A549 (cell line): ENCODE measurements at regions not wholly inside any gene's neighbourhood (a gene's known extent, or its start where the extent isn't known, plus 50 kb on each side); places are given as distances from the start of the nearest gene placed in this dataset.

ENCODE experiments used
- ATAC-seq, 2 experiments: fragments of 200-7000 bp in 1 of 2; fragments of >200 bp in 1 of 2; cut with Nextera tagmentation in 1 of 2; cut with Tn5 transposase in 1 of 2; 3 replicates each; pipeline versions ENCODE4 v1.8.0 to v1.9.1; 2018 to 2020; ENCODE audit warnings: mild to moderate bottlenecking in 1 of 2, moderate library complexity in 1 of 2
- CTCF ChIA-PET: fragments of 300-600 bp; sonication (Branson Sonifier 250); formaldehyde crosslinking; extraction: SDS; loops from one replicate; lab custom pipeline; 2021; ENCODE audit warnings: antibody characterized with exemption, inconsistent platforms; lab: Yijun Ruan, JAX
- POLR2A ChIA-PET: fragments of 350-600 bp; formaldehyde crosslinking; extraction: SDS; loops from one replicate; lab custom pipeline; 2021; ENCODE audit warnings: antibody characterized with exemption, inconsistent platforms; lab: Yijun Ruan, JAX
- DNase-seq, 2 experiments: peaks; one replicate each; pipeline versions ENCODE4 v3.0.0 to v3.0.0-alpha.2; 2011 to 2016; ENCODE audit warnings: low read depth in 1 of 2, low spot score in 1 of 2
- FAIRE-seq: peaks from 2 replicates; lab custom pipeline; 2011; peaks lifted over from hg19 to GRCh38; lab: Jason Lieb, UNC
- H3K27ac ChIP-seq, 2 experiments: fragments of >200 bp; sonication (Bioruptor Twin); formaldehyde crosslinking; 3 replicates each; pipeline ENCODE4 v1.5.1; 2016 to 2017
- H3K4me1 ChIP-seq: fragments of >200 bp; sonication (Bioruptor Twin); formaldehyde crosslinking; 3 replicates; pipeline ENCODE4 v1.6.1; 2016
- H3K4me2 ChIP-seq: fragments of >200 bp; sonication (Bioruptor Twin); formaldehyde crosslinking; 3 replicates; pipeline ENCODE4 v1.6.1; 2016
- H3K4me3 ChIP-seq: fragments of >200 bp; sonication (Bioruptor Twin); formaldehyde crosslinking; 3 replicates; pipeline ENCODE4 v1.5.1; 2016
- H3K9me3 ChIP-seq: fragments of >200 bp; sonication (Bioruptor Twin); formaldehyde crosslinking; 3 replicates; pipeline ENCODE4 v1.6.1; 2016
- CBX2 ChIP-seq: fragments of 200-600 bp; sonication (generic); IDR thresholded peaks from 2 replicates; pipeline ENCODE4 v1.6.1; 2016; ENCODE audit warnings: low read depth, mild to moderate bottlenecking, borderline replicate concordance
- CBX8 ChIP-seq: fragments of 200-600 bp; sonication (generic); IDR thresholded peaks from 2 replicates; pipeline ENCODE4 v1.6.1; 2016
- CEBPB ChIP-seq, 2 experiments: fragments of >200 bp in 1 of 2; sonication (Bioruptor Twin) in 1 of 2; formaldehyde crosslinking in 1 of 2; IDR thresholded peaks; 2 replicates each; pipeline ENCODE4 v1.6.1; 2012 to 2016
- CHD4 ChIP-seq: fragments of 200-600 bp; sonication (generic); IDR thresholded peaks from 2 replicates; pipeline ENCODE4 v1.6.1; 2016; ENCODE audit warnings: antibody characterized with exemption, mild to moderate bottlenecking, borderline replicate concordance
- EHMT2 ChIP-seq: fragments of 200-600 bp; sonication (generic); IDR thresholded peaks from 2 replicates; pipeline ENCODE4 v1.6.1; 2016; ENCODE audit warnings: antibody characterized with exemption, low read depth, mild to moderate bottlenecking, moderate library complexity
- ELK1 ChIP-seq: fragments of 150-350 bp; IDR thresholded peaks from 2 replicates; pipeline ENCODE4 v1.6.1; 2014; ENCODE audit warnings: low read depth, mild to moderate bottlenecking, low read length
- EP300 ChIP-seq, 2 experiments: fragments of >200 bp; sonication (Bioruptor Twin); formaldehyde crosslinking; IDR thresholded peaks; 2 replicates in 1 of 2; 3 replicates in 1 of 2; pipeline ENCODE4 v1.6.1; 2016 to 2017
- GATA3 ChIP-seq: IDR thresholded peaks from 2 replicates; pipeline ENCODE4 v1.6.1; 2012; ENCODE audit warnings: borderline replicate concordance
- HES2 ChIP-seq: fragments of >200 bp; sonication (Bioruptor Twin); formaldehyde crosslinking; IDR thresholded peaks from 2 replicates; pipeline ENCODE4 v1.6.1; 2016
- HOXB13 ChIP-seq: fragments of 250-450 bp; sonication (Bioruptor Pico); IDR thresholded peaks from 2 replicates; pipeline ENCODE4 v1.5.0; 2020; ENCODE audit warnings: low read depth, mild to moderate bottlenecking, moderate library complexity
- HOXB5 ChIP-seq: fragments of 250-450 bp; sonication (Bioruptor Pico); IDR thresholded peaks from 2 replicates; pipeline ENCODE4 v1.5.0; 2020; ENCODE audit warnings: mild to moderate bottlenecking, moderate library complexity
- JUN ChIP-seq, 2 experiments: fragments of >200 bp; sonication (Bioruptor Twin); formaldehyde crosslinking; IDR thresholded peaks; 2 replicates in 1 of 2; 3 replicates in 1 of 2; pipeline ENCODE4 v1.6.1; 2016 to 2017
- KDM1A ChIP-seq: fragments of 200-600 bp; sonication (generic); IDR thresholded peaks from 2 replicates; pipeline ENCODE4 v1.6.1; 2016; ENCODE audit warnings: low read depth, mild to moderate bottlenecking
- MAFK ChIP-seq: fragments of 450-650 bp; IDR thresholded peaks from 2 replicates; pipeline ENCODE4 v1.6.1; 2014; ENCODE audit not compliant: partially characterized antibody
- NPAS2 ChIP-seq: fragments of 250-450 bp; sonication (Bioruptor Pico); IDR thresholded peaks from 2 replicates; pipeline ENCODE4 v1.8.0; 2022; ENCODE audit warnings: mild to moderate bottlenecking, moderate library complexity, borderline replicate concordance
- NR3C1 ChIP-seq: fragments of >200 bp; sonication (Bioruptor Twin); formaldehyde crosslinking; IDR thresholded peaks from 3 replicates; pipeline ENCODE4 v1.6.1; 2017
- PHF8 ChIP-seq: fragments of 200-600 bp; sonication (generic); IDR thresholded peaks from 2 replicates; pipeline ENCODE4 v1.6.1; 2016; ENCODE audit warnings: low read depth, mild to moderate bottlenecking, antibody characterized with exemption, moderate library complexity, borderline replicate concordance
- RARB ChIP-seq: fragments of 250-450 bp; sonication (Bioruptor Pico); IDR thresholded peaks from 2 replicates; pipeline ENCODE4 v1.8.0; 2021; ENCODE audit warnings: mild to moderate bottlenecking, moderate library complexity
- RCOR1 ChIP-seq: fragments of 150-350 bp; IDR thresholded peaks from 2 replicates; pipeline ENCODE4 v1.6.1; 2014; ENCODE audit warnings: antibody characterized with exemption, low read length, low read depth
- RFX5 ChIP-seq: fragments of 450-650 bp; IDR thresholded peaks from 2 replicates; pipeline ENCODE4 v1.7.1; 2014; ENCODE audit warnings: antibody characterized with exemption, mild to moderate bottlenecking, moderate library complexity
- RNF2 ChIP-seq: fragments of 200-600 bp; sonication (generic); IDR thresholded peaks from 2 replicates; pipeline ENCODE4 v1.6.1; 2016; ENCODE audit warnings: low read depth, mild to moderate bottlenecking, antibody characterized with exemption, moderate library complexity, borderline replicate concordance
- SMC3 ChIP-seq: fragments of >200 bp; sonication (Bioruptor Twin); formaldehyde crosslinking; IDR thresholded peaks from 3 replicates; pipeline ENCODE4 v1.6.1; 2018; ENCODE audit warnings: inconsistent platforms
- SREBF2 ChIP-seq: fragments of 450-650 bp; IDR thresholded peaks from 2 replicates; pipeline ENCODE4 v1.6.1; 2014; ENCODE audit warnings: mild to moderate bottlenecking, moderate library complexity
- TFCP2L1 ChIP-seq: fragments of 250-450 bp; sonication (Bioruptor Pico); IDR thresholded peaks from 2 replicates; pipeline ENCODE4 v1.5.0; 2021; ENCODE audit warnings: mild to moderate bottlenecking
- WGBS: methylation state at CpG from one replicate; pipeline ENCODE4 v1.1.6; 2017; ENCODE audit errors: missing lambda C conversion rate; 5-methylcytosine and 5-hydroxymethylcytosine counted together
- TF ChIP-seq, protein P1 (sequence below): IDR thresholded peaks from 2 replicates; pipeline ENCODE4 v1.6.1; 2012
- TF ChIP-seq, protein P2 (sequence below): fragments of >200 bp; sonication (Bioruptor Twin); formaldehyde crosslinking; IDR thresholded peaks from 3 replicates; pipeline ENCODE4 v1.6.1; 2016
- TF ChIP-seq, protein P3 (sequence below): fragments of >200 bp; sonication (Bioruptor Twin); formaldehyde crosslinking; IDR thresholded peaks from 3 replicates; pipeline ENCODE4 v1.5.1; 2016

DNA sequence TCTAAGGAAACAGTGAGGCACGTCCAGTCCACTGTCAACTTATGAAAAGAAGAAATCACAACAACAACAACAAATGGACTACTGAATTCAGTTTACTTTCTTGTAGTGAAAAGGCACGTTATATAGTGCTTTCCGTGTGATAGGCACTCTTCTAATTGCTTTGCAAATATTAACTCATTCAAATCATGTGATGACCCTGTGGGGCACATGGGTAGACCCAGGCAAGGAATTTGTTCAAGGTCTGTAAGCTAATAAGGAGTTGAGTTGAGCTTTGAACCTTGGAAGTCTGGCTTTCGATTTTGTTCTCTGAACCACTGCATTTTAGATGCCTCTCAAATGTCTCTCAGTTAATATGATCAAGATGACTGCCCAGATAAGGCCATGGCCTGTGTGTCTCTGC, 295.1 kb upstream of the RBFOX1 start:
- no peaks in the 10 kb centered on the region for H3K9me3 ChIP-seq
- ATAC-seq (no peak), FAIRE-seq (no peak), DNase-seq (no peak)
- no peaks in the 10 kb centered on the region for H3K4me1 ChIP-seq
- ChIA-PET CTCF (interaction anchor here (1.2 kb wide), 1 partner anchor 12 kb away, joined by 4 read pairs; no protein-coding TSS in a partner anchor), POLR2A (no interaction called here)
- no peak overlapping the region for H3K4me3 ChIP-seq
- TF ChIP-seq, protein P1, sequence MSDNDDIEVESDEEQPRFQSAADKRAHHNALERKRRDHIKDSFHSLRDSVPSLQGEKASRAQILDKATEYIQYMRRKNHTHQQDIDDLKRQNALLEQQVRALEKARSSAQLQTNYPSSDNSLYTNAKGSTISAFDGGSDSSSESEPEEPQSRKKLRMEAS = no peak
- TF ChIP-seq PHF8 = no peak
- TF ChIP-seq CEBPB (IDR thresholded peaks at IDR 0.05) = no peak
- no peak for TF ChIP-seq RNF2
- TF ChIP-seq CBX2 = no peak
- no peak for TF ChIP-seq KDM1A
- TF ChIP-seq NPAS2 (CRISPR knock-in tag) = no peak
- no peak for TF ChIP-seq RARB
- TF ChIP-seq, protein P2, sequence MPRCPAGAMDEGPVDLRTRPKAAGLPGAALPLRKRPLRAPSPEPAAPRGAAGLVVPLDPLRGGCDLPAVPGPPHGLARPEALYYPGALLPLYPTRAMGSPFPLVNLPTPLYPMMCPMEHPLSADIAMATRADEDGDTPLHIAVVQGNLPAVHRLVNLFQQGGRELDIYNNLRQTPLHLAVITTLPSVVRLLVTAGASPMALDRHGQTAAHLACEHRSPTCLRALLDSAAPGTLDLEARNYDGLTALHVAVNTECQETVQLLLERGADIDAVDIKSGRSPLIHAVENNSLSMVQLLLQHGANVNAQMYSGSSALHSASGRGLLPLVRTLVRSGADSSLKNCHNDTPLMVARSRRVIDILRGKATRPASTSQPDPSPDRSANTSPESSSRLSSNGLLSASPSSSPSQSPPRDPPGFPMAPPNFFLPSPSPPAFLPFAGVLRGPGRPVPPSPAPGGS = no peak
- TF ChIP-seq CBX8 = no peak
- no peak for TF ChIP-seq JUN (IDR thresholded peaks at IDR 0.05)
- 0% methylated on average over 4 of the region's 4 CpGs for WGBS
- H3K4me2 ChIP-seq = no peak overlapping the region
- H3K27ac ChIP-seq = no peak overlapping the region

- H3K9me3 ChIP-seq = no peaks in the 10 kb centered on the region
- H3K4me3 ChIP-seq = no peak overlapping the region
- ChIA-PET CTCF (no interaction called here), POLR2A (no interaction called here)
- no peaks in the 10 kb centered on the region for H3K4me1 ChIP-seq
- no peak overlapping the region for H3K27ac ChIP-seq
- DNase-seq (no peak), FAIRE-seq (no peak), ATAC-seq (no peak)
- WGBS = 0% methylated on average over 2 of the region's 2 CpGs
- TF ChIP-seq MAFK (no peak), CBX2 (no peak), RCOR1 (no peak), HOXB5 (CRISPR knock-in tag) (no peak), HES2 (no peak), ELK1 (no peak), CEBPB (IDR thresholded peaks at IDR 0.05) (no peak), GATA3 (no peak), EP300 (IDR thresholded peaks at IDR 0.05) (no peak), EHMT2 (no peak), HOXB13 (CRISPR knock-in tag) (no peak), PHF8 (no peak)
- TF ChIP-seq, protein P1 = no peak
- TF ChIP-seq, protein P2 = no peak
- H3K4me2 ChIP-seq = no peak overlapping the region
Measured at GRCh38 chr16:7031031-7031430, 301.6 kb upstream of the RBFOX1 start.

DNA sequence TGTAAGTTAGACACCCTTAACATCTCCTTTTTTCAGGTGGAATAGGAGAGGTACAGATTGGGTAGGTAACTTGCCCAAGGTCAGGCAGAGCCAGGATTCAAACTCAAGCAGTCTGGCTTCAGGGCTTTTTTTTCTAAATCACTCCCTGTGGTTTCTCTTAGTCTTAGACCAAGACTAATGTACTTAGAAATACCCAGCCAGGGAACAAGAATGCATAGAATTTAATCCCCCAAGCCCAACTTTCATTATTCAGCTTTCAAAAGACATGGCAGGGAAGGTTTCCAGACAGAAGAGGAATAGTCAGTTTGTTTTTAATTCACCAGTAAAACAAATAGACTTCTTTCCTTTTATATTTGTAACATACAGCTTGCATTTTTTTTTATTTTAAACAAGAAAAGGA, 305.2 kb upstream of the RBFOX1 start:
- no peaks in the 10 kb centered on the region for H3K9me3 ChIP-seq
- no peak overlapping the region for H3K27ac ChIP-seq
- CTCF ChIA-PET = no interaction called here
- no peak for ATAC-seq
- FAIRE-seq = no peak
- no peak overlapping the region for H3K4me3 ChIP-seq
- H3K4me2 ChIP-seq = no peak overlapping the region
- POLR2A ChIA-PET = no interaction called here
- no peaks in the 10 kb centered on the region for H3K4me1 ChIP-seq
- no peak for DNase-seq
- TF ChIP-seq KDM1A = no peak
- TF ChIP-seq GATA3 = no peak
- TF ChIP-seq NPAS2 (CRISPR knock-in tag) = no peak
- no peak for TF ChIP-seq HOXB13 (CRISPR knock-in tag)
- no peak for TF ChIP-seq NR3C1
- TF ChIP-seq HES2 = no peak
- TF ChIP-seq CHD4 = no peak
- no peak for TF ChIP-seq SREBF2
- no peak for TF ChIP-seq RFX5
- no peak for TF ChIP-seq CBX2
- TF ChIP-seq SMC3 = no peak
- TF ChIP-seq, protein P3, sequence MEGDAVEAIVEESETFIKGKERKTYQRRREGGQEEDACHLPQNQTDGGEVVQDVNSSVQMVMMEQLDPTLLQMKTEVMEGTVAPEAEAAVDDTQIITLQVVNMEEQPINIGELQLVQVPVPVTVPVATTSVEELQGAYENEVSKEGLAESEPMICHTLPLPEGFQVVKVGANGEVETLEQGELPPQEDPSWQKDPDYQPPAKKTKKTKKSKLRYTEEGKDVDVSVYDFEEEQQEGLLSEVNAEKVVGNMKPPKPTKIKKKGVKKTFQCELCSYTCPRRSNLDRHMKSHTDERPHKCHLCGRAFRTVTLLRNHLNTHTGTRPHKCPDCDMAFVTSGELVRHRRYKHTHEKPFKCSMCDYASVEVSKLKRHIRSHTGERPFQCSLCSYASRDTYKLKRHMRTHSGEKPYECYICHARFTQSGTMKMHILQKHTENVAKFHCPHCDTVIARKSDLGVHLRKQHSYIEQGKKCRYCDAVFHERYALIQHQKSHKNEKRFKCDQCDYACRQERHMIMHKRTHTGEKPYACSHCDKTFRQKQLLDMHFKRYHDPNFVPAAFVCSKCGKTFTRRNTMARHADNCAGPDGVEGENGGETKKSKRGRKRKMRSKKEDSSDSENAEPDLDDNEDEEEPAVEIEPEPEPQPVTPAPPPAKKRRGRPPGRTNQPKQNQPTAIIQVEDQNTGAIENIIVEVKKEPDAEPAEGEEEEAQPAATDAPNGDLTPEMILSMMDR = no peak
- TF ChIP-seq TFCP2L1 (CRISPR knock-in tag) = no peak
